ENCODE measurements at regions not wholly inside any gene's neighbourhood (a gene's known extent, or its start where the extent isn't known, plus 50 kb on each side); places are given as distances from the start of the nearest gene placed in this dataset.

DNA sequence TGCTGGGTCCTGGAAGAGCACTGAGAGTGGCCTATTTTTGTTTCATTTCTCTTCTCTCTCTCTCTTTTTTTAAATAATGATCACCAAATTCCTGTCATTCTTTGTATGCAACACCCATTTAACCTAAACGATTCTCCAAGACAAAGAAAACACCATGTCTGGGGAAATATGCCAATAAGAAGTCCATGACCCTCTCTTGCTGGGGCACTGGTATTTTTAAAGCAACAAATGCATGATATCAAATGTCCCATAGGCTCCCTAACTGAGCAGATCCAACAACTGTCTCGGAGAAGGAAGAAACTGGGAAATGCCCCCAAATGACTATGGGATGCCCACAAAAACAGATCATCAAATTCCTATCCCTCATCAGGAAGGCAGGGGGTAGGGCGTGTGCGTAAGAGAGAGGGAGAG is 567.4 kb downstream of the CCDC171 start:
- H3K27ac Mint-ChIP-seq: no peak overlapping the region
- no peak for ATAC-seq
- no peaks in the 10 kb centered on the region for H3K9me3 ChIP-seq (ENCODE audit: control insufficient read depth, insufficient read depth, low read length)
- H3K36me3 ChIP-seq (ENCODE audit: control insufficient read depth, insufficient read depth, low read length): no peaks in the 10 kb centered on the region
- H3K27ac ChIP-seq (ENCODE audit: low read length): no peak overlapping the region
- no peaks in the 10 kb centered on the region for H3K9me3 Mint-ChIP-seq
- H3K4me3 ChIP-seq (ENCODE audit: low read length): no peak overlapping the region
- H3K4me1 ChIP-seq (ENCODE audit: control insufficient read depth, insufficient read depth, low read length): no peaks in the 10 kb centered on the region
- H3K27me3 ChIP-seq (ENCODE audit: control insufficient read depth, insufficient read depth, low read length): no peaks in the 10 kb centered on the region
- intact Hi-C loops (cut with micrococcal nuclease): no loop called here
- no peak overlapping the region for H3K4me3 Mint-ChIP-seq
- no peaks in the 10 kb centered on the region for H3K36me3 Mint-ChIP-seq
- TF ChIP-seq, protein P1, sequence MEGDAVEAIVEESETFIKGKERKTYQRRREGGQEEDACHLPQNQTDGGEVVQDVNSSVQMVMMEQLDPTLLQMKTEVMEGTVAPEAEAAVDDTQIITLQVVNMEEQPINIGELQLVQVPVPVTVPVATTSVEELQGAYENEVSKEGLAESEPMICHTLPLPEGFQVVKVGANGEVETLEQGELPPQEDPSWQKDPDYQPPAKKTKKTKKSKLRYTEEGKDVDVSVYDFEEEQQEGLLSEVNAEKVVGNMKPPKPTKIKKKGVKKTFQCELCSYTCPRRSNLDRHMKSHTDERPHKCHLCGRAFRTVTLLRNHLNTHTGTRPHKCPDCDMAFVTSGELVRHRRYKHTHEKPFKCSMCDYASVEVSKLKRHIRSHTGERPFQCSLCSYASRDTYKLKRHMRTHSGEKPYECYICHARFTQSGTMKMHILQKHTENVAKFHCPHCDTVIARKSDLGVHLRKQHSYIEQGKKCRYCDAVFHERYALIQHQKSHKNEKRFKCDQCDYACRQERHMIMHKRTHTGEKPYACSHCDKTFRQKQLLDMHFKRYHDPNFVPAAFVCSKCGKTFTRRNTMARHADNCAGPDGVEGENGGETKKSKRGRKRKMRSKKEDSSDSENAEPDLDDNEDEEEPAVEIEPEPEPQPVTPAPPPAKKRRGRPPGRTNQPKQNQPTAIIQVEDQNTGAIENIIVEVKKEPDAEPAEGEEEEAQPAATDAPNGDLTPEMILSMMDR (IDR thresholded peaks at IDR 0.05): no peak
- no peak for DNase-seq
- no peaks in the 10 kb centered on the region for H3K4me1 Mint-ChIP-seq
- H3K27me3 Mint-ChIP-seq (ENCODE audit: low read depth in 2 of 2): peaks cover 0 to 10% of the 10 kb centered on the region in 2 donors
- WGBS (ENCODE audit: insufficient coverage): 83% methylated on average over 4 of the region's 4 CpGs

DNA sequence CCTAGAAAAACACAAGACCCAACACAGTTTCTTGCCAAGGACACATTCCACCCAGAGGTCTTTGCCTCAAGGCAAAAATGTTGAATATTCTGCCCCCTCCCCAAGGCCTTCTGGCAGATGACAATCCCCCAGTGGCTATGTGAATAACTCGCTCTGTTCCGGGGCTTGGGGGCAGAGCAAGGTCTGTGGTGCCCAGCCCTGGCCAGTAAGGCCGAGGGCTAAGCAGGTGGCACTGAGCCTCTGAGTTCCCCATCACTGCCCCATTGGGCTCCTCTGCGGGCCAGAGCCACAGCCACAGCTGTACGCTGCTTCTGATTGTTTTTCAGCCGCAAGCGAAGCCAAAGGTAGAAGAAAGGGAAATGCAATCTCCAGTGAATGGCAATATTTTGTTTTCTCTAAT is 567.9 kb downstream of the CCDC171 start:
- peaks cover 0 to 15% of the 10 kb centered on the region in 2 donors for H3K27me3 Mint-ChIP-seq (ENCODE audit: low read depth in 2 of 2)
- H3K36me3 Mint-ChIP-seq: no peaks in the 10 kb centered on the region
- TF ChIP-seq, protein P1 (IDR thresholded peaks at IDR 0.05): no peak
- H3K36me3 ChIP-seq (ENCODE audit: control insufficient read depth, insufficient read depth, low read length): no peaks in the 10 kb centered on the region
- H3K4me3 Mint-ChIP-seq: no peak overlapping the region
- no peaks in the 10 kb centered on the region for H3K27me3 ChIP-seq (ENCODE audit: control insufficient read depth, insufficient read depth, low read length)
- intact Hi-C loops (cut with micrococcal nuclease): no loop called here
- H3K4me1 Mint-ChIP-seq: no peaks in the 10 kb centered on the region
- DNase-seq (no peak), ATAC-seq (no peak)
- H3K9me3 Mint-ChIP-seq: no peaks in the 10 kb centered on the region
- no peak overlapping the region for H3K27ac Mint-ChIP-seq
- no peaks in the 10 kb centered on the region for H3K9me3 ChIP-seq (ENCODE audit: control insufficient read depth, insufficient read depth, low read length)
- 92% methylated on average over 7 of the region's 7 CpGs for WGBS (ENCODE audit: insufficient coverage)
- H3K27ac ChIP-seq (ENCODE audit: low read length): no peak overlapping the region
- no peak overlapping the region for H3K4me3 ChIP-seq (ENCODE audit: low read length)
- H3K4me1 ChIP-seq (ENCODE audit: control insufficient read depth, insufficient read depth, low read length): no peaks in the 10 kb centered on the region

- 86% methylated on average over 8 of the region's 9 CpGs for WGBS (ENCODE audit: insufficient coverage)
- Histone ChIP-seq H3K4me3 (ENCODE audit: low read length) (no peak overlapping the region), H3K36me3 (ENCODE audit: control insufficient read depth, insufficient read depth, low read length) (no peaks in the 10 kb centered on the region), H3K27ac (ENCODE audit: low read length) (no peak overlapping the region), H3K9me3 (ENCODE audit: control insufficient read depth, insufficient read depth, low read length) (no peaks in the 10 kb centered on the region), H3K4me1 (ENCODE audit: control insufficient read depth, insufficient read depth, low read length) (no peaks in the 10 kb centered on the region), H3K27me3 (ENCODE audit: control insufficient read depth, insufficient read depth, low read length) (no peaks in the 10 kb centered on the region)
- no peak for DNase-seq
- TF ChIP-seq, protein P1 (IDR thresholded peaks at IDR 0.05): no peak
- ATAC-seq: no peak
- H3K4me3 Mint-ChIP-seq: no peak overlapping the region
- H3K27ac Mint-ChIP-seq: no peak overlapping the region
- H3K4me1 Mint-ChIP-seq: no peaks in the 10 kb centered on the region
- intact Hi-C loops (cut with micrococcal nuclease): no loop called here
- H3K36me3 Mint-ChIP-seq: no peaks in the 10 kb centered on the region
- peaks cover 0 to 16% of the 10 kb centered on the region in 2 donors for H3K27me3 Mint-ChIP-seq (ENCODE audit: low read depth in 2 of 2)
- no peaks in the 10 kb centered on the region for H3K9me3 Mint-ChIP-seq
These were observed 568.3 kb downstream of the CCDC171 start for GRCh38 chr9:16121168-16121567.

- no peak overlapping the region for H3K4me3 Mint-ChIP-seq
- H3K27me3 Mint-ChIP-seq (ENCODE audit: low read depth in 2 of 2): peaks cover 0 to 16% of the 10 kb centered on the region in 2 donors
- Histone ChIP-seq H3K27me3 (ENCODE audit: control insufficient read depth, insufficient read depth, low read length) (no peaks in the 10 kb centered on the region), H3K9me3 (ENCODE audit: control insufficient read depth, insufficient read depth, low read length) (no peaks in the 10 kb centered on the region), H3K36me3 (ENCODE audit: control insufficient read depth, insufficient read depth, low read length) (no peaks in the 10 kb centered on the region), H3K4me3 (ENCODE audit: low read length) (no peak overlapping the region), H3K27ac (ENCODE audit: low read length) (no peak overlapping the region), H3K4me1 (ENCODE audit: control insufficient read depth, insufficient read depth, low read length) (no peaks in the 10 kb centered on the region)
- no peak overlapping the region for H3K27ac Mint-ChIP-seq
- H3K9me3 Mint-ChIP-seq: no peaks in the 10 kb centered on the region
- DNase-seq (no peak), ATAC-seq (no peak)
- no peaks in the 10 kb centered on the region for H3K36me3 Mint-ChIP-seq
- WGBS (ENCODE audit: insufficient coverage): 77% methylated on average over 6 of the region's 7 CpGs
- no peaks in the 10 kb centered on the region for H3K4me1 Mint-ChIP-seq
- intact Hi-C loops (cut with micrococcal nuclease): no loop called here
- TF ChIP-seq, protein P1 (IDR thresholded peaks at IDR 0.05): no peak
These were observed 568.9 kb downstream of the CCDC171 start for GRCh38 chr9:16121601-16122286.
